Endodermal cell (in vitro differentiated cells): ENCODE measurements at regions not wholly inside any gene's neighbourhood (a gene's known extent, or its start where the extent isn't known, plus 50 kb on each side); places are given as distances from the start of the nearest gene placed in this dataset.

Experiments used
- DNase-seq: peaks from one replicate; pipeline ENCODE4 v3.0.0-alpha.2; 2017
- H3K27ac ChIP-seq: 2 replicates; pipeline ENCODE4 v1.5.1; 2013; ENCODE audit warnings: mild to moderate bottlenecking, low read depth, low read length, moderate library complexity
- H3K27me3 ChIP-seq: 2 replicates; pipeline ENCODE4 v1.6.1; 2013; ENCODE audit warnings: mild to moderate bottlenecking, low read length, moderate library complexity; ENCODE audit not compliant: insufficient read depth, control insufficient read depth, poor library complexity, severe bottlenecking
- H3K36me3 ChIP-seq: 2 replicates; pipeline ENCODE4 v1.7.0; 2013; ENCODE audit warnings: mild to moderate bottlenecking, low read length, moderate library complexity; ENCODE audit not compliant: control insufficient read depth, insufficient read depth
- H3K4me1 ChIP-seq: one replicate; pipeline ENCODE4 v1.7.0; 2013; ENCODE audit warnings: low read length; ENCODE audit not compliant: control insufficient read depth, insufficient read depth
- H3K4me3 ChIP-seq: 2 replicates; pipeline ENCODE4 v1.5.1; 2013; ENCODE audit warnings: mild to moderate bottlenecking, low read length, moderate library complexity
- H3K9ac ChIP-seq: 2 replicates; pipeline ENCODE4 v1.6.1; 2013; ENCODE audit warnings: mild to moderate bottlenecking, low read length, moderate library complexity; ENCODE audit not compliant: poor library complexity, severe bottlenecking; ENCODE audit errors: extremely low read depth
- H3K9me3 ChIP-seq: 2 replicates; pipeline ENCODE4 v1.6.1; 2013; ENCODE audit warnings: mild to moderate bottlenecking, low read length, moderate library complexity; ENCODE audit not compliant: control insufficient read depth
- H3K27ac Mint-ChIP-seq: 2 replicates; pipeline ENCODE4 v1.8.0; 2020; ENCODE audit warnings: mixed read lengths
- H3K27me3 Mint-ChIP-seq: 2 replicates; pipeline ENCODE4 v1.8.0; 2021; ENCODE audit warnings: mild to moderate bottlenecking, mixed read lengths; ENCODE audit not compliant: insufficient read depth
- H3K36me3 Mint-ChIP-seq: 2 replicates; pipeline ENCODE4 v1.8.0; 2020; ENCODE audit warnings: low read depth, mixed read lengths
- H3K4me1 Mint-ChIP-seq: 2 replicates; pipeline ENCODE4 v1.8.0; 2020; ENCODE audit warnings: mixed read lengths
- H3K4me3 Mint-ChIP-seq: 2 replicates; pipeline ENCODE4 v1.8.0; 2020; ENCODE audit warnings: mild to moderate bottlenecking, moderate library complexity, mixed read lengths
- H3K9me3 Mint-ChIP-seq: 2 replicates; pipeline ENCODE4 v1.8.0; 2020; ENCODE audit warnings: mild to moderate bottlenecking, mixed read lengths
- WGBS, 2 experiments: methylation state at CpG; one replicate each; pipeline versions ENCODE4 v1.1.5 to v1.1.7; 2013; ENCODE audit warnings: missing lambda C conversion rate in 2 of 2, mixed read lengths in 1 of 2; ENCODE audit not compliant: insufficient coverage in 1 of 2, insufficient read length in 1 of 2; 5-methylcytosine and 5-hydroxymethylcytosine counted together
- TF ChIP-seq, protein P1 (sequence below): fragments of 200-600 bp; sonication (generic); conservative IDR thresholded peaks from 2 replicates; pipeline ENCODE4 v1.5.0; 2021; ENCODE audit warnings: antibody characterized with exemption, mild to moderate bottlenecking

DNA sequence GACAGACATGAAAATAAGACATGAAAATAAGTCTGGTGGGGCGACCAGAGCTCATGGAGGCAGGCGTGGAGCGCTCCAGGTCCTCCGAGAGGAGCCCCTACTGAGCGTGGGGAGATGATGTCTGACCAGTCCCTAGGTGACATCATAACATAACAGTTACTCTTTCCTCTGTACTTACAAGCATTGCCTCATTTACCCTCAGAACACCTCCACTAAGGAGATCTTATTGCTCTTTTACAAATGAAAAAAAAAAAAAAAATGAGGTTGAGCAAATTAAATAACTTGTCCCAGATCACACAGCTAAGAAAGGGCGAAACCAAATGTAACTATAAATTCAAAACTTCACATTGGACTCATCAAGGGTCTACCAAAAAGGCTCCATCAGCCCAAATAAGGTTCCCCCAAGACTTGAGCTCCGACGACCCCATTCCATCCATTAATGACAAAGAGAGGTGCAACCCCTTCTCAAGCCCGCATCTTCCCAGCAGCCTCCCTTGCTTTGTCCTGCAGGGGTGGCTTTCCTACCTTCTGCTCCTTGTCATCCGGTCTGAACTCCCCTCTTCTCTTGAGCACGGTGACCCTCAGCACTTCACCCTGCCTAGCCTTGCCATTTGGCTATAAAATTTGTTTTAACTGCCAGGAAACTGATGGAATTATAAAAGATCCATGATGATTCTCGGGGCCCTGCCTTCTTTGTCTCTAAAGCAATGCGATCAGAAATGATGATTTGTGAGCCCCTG, 246.7 kb downstream of the DHX15 start:
- Histone ChIP-seq H3K27ac (no peak overlapping the region), H3K9me3 (no peaks in the 10 kb centered on the region), H3K4me1 (no peaks in the 10 kb centered on the region), H3K27me3 (no peaks in the 10 kb centered on the region), H3K4me3 (no peak overlapping the region), H3K9ac (no peak overlapping the region), H3K36me3 (no peaks in the 10 kb centered on the region)
- 91 to 92% methylated on average over 3 to 13 of the region's 13 CpGs for WGBS, 2 experiments
- TF ChIP-seq, protein P1, sequence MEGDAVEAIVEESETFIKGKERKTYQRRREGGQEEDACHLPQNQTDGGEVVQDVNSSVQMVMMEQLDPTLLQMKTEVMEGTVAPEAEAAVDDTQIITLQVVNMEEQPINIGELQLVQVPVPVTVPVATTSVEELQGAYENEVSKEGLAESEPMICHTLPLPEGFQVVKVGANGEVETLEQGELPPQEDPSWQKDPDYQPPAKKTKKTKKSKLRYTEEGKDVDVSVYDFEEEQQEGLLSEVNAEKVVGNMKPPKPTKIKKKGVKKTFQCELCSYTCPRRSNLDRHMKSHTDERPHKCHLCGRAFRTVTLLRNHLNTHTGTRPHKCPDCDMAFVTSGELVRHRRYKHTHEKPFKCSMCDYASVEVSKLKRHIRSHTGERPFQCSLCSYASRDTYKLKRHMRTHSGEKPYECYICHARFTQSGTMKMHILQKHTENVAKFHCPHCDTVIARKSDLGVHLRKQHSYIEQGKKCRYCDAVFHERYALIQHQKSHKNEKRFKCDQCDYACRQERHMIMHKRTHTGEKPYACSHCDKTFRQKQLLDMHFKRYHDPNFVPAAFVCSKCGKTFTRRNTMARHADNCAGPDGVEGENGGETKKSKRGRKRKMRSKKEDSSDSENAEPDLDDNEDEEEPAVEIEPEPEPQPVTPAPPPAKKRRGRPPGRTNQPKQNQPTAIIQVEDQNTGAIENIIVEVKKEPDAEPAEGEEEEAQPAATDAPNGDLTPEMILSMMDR, result no peak
- Mint-ChIP-seq H3K36me3 (peaks cover 44% of the 10 kb centered on the region), H3K27ac (no peak overlapping the region), H3K4me1 (peaks cover 4% of the 10 kb centered on the region), H3K4me3 (no peak overlapping the region), H3K27me3 (peaks cover 3% of the 10 kb centered on the region), H3K9me3 (no peaks in the 10 kb centered on the region)
- DNase-seq, result no peak

DNA sequence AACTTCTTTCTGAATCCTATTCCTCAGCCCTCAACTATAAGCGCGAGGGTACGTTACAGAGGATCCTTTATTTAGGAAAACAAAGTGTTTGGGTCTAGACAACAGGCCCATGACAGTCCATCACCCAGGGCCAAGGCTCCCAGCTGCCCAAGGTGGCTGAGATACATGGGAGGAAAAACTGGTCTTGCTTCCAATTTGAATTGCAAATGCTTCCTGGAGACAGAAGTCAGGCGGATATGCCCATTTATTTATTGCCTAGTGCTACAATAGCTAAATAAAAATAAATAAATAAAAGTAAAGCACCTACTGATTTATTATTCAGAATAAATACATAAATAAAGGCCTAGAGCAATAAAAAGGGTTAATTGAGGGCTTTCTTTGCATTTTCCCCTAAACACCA, 248.7 kb downstream of the DHX15 start:
- Mint-ChIP-seq H3K9me3 (no peaks in the 10 kb centered on the region), H3K4me3 (no peak overlapping the region), H3K36me3 (peaks cover 63% of the 10 kb centered on the region), H3K27ac (no peak overlapping the region), H3K4me1 (peaks cover 9% of the 10 kb centered on the region), H3K27me3 (no peaks in the 10 kb centered on the region)
- H3K4me1 ChIP-seq, result no peaks in the 10 kb centered on the region
- H3K36me3 ChIP-seq, result no peaks in the 10 kb centered on the region
- DNase-seq, result no peak
- H3K9me3 ChIP-seq, result no peaks in the 10 kb centered on the region
- WGBS, 2 experiments, result 85 to 94% methylated on average over 3 to 4 of the region's 4 CpGs
- TF ChIP-seq, protein P1, result no peak
- no peak overlapping the region for H3K27ac ChIP-seq
- H3K4me3 ChIP-seq, result no peak overlapping the region
- no peak overlapping the region for H3K9ac ChIP-seq
- no peaks in the 10 kb centered on the region for H3K27me3 ChIP-seq

DNA sequence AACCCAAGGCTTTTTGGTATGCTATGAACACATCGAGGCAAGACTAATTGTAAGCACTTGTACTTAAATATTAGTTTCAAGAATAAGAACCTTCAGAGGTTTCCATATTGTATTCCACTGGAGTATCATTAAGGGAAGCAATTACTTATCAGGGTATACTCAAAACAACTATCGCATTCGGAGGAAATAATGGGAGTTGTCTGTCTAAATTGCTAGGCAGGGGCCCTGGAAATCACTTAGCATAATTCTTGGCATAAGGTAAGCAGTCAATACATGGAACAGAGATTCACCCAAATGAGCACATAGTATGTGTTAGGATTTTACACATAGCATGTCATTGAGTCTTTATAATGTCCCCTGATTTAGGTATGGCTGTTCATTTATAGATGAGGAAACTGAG, 249.4 kb downstream of the DHX15 start:
- Histone ChIP-seq H3K9me3 (no peaks in the 10 kb centered on the region), H3K4me3 (no peak overlapping the region), H3K27ac (no peak overlapping the region), H3K9ac (no peak overlapping the region), H3K27me3 (no peaks in the 10 kb centered on the region), H3K36me3 (no peaks in the 10 kb centered on the region), H3K4me1 (no peaks in the 10 kb centered on the region)
- no peaks in the 10 kb centered on the region for H3K9me3 Mint-ChIP-seq
- TF ChIP-seq, protein P1, result no peak
- H3K27ac Mint-ChIP-seq, result no peak overlapping the region
- DNase-seq, result no peak
- WGBS, 2 experiments, result 95% methylated on average over 2 to 3 of the region's 3 CpGs
- H3K4me1 Mint-ChIP-seq, result peaks cover 16% of the 10 kb centered on the region
- no peaks in the 10 kb centered on the region for H3K27me3 Mint-ChIP-seq
- no peak overlapping the region for H3K4me3 Mint-ChIP-seq
- peaks cover 69% of the 10 kb centered on the region for H3K36me3 Mint-ChIP-seq
